ENCODE measurements at regions not wholly inside any gene's neighbourhood (a gene's known extent, or its start where the extent isn't known, plus 50 kb on each side); places are given as distances from the start of the nearest gene placed in this dataset.

- TF ChIP-seq CTCF (IDR thresholded peaks at IDR 0.05; ENCODE audit: poor library complexity) (no peak), EZH2 (IDR thresholded peaks at IDR 0.05; ENCODE audit: borderline replicate concordance) (no peak)
These were observed 271.3 kb downstream of the OSTF1 start for GRCh38 chr9:75359638-75360037.

Data from hepatocyte (in vitro differentiated cells).